ENCODE measurements at regions not wholly inside any gene's neighbourhood (a gene's known extent, or its start where the extent isn't known, plus 50 kb on each side); places are given as distances from the start of the nearest gene placed in this dataset.

- no peak for DNase-seq
Measured at GRCh38 chr9:105928416-105928815, 234.1 kb downstream of the TMEM38B start.

GRCh38 chr9:105930011-105930627, 235.8 kb downstream of the TMEM38B start:
- DNase-seq: no peak

GRCh38 chr9:105932276-105932675, 237.9 kb downstream of the TMEM38B start:
- DNase-seq: no peak

GRCh38 chr9:105950448-105950847, 256.1 kb downstream of the TMEM38B start:
- no peak for DNase-seq

- DNase-seq: no peak
Measured at GRCh38 chr9:105950894-105951293, 256.6 kb downstream of the TMEM38B start.

GRCh38 chr9:105954517-105954916, 260.2 kb downstream of the TMEM38B start:
- DNase-seq: no peak

- DNase-seq: no peak
Measured at GRCh38 chr9:105957830-105958229, 263.5 kb downstream of the TMEM38B start.

GRCh38 chr9:105958587-105958986, 264.2 kb downstream of the TMEM38B start:
- no peak for DNase-seq

- DNase-seq: no peak
Measured at GRCh38 chr9:105959531-105959930, 265.2 kb downstream of the TMEM38B start.

- DNase-seq: no peak
Measured at GRCh38 chr9:105963343-105964099, 269.2 kb downstream of the TMEM38B start.

GRCh38 chr9:105964156-105964555, 269.8 kb downstream of the TMEM38B start:
- DNase-seq: no peak

GRCh38 chr9:105966834-105967233, 272.5 kb downstream of the TMEM38B start:
- DNase-seq: no peak

GRCh38 chr9:105967248-105967647, 272.9 kb downstream of the TMEM38B start:
- no peak for DNase-seq

- DNase-seq: no peak
Measured at GRCh38 chr9:105967797-105968196, 273.5 kb downstream of the TMEM38B start.

- no peak for DNase-seq
Measured at GRCh38 chr9:105968811-105969466, 274.6 kb downstream of the TMEM38B start.

- no peak for DNase-seq
Measured at GRCh38 chr9:105969636-105970035, 275.3 kb downstream of the TMEM38B start.

GRCh38 chr9:105971986-105972385, 277.6 kb downstream of the TMEM38B start:
- no peak for DNase-seq

- no peak for DNase-seq
Measured at GRCh38 chr9:105972466-105973204, 278.3 kb downstream of the TMEM38B start.

GRCh38 chr9:105973951-105974351, 279.6 kb downstream of the TMEM38B start:
- no peak for DNase-seq

- no peak for DNase-seq
Measured at GRCh38 chr9:105975886-105976645, 281.7 kb downstream of the TMEM38B start.

GRCh38 chr9:105978336-105978735, 284.0 kb downstream of the TMEM38B start:
- DNase-seq: no peak

GRCh38 chr9:105978826-105979225, 284.5 kb downstream of the TMEM38B start:
- DNase-seq: no peak

- no peak for DNase-seq
Measured at GRCh38 chr9:105979290-105979689, 284.9 kb downstream of the TMEM38B start.

All from T1000 (cell line).